ENCODE measurements at regions not wholly inside any gene's neighbourhood (a gene's known extent, or its start where the extent isn't known, plus 50 kb on each side); places are given as distances from the start of the nearest gene placed in this dataset.

GRCh38 chr12:24560192-24560775, 388.6 kb downstream of the BCAT1 start:
- TF ChIP-seq CTCF (IDR thresholded peaks at IDR 0.05) (no peak), SIN3A (IDR thresholded peaks at IDR 0.05; ENCODE audit: borderline replicate concordance, insufficient read depth, low read depth, low read length) (no peak)

Measured in Panc1 (cell line).